G401 (cell line): ENCODE measurements at regions not wholly inside any gene's neighbourhood (a gene's known extent, or its start where the extent isn't known, plus 50 kb on each side); places are given as distances from the start of the nearest gene placed in this dataset.
"Not testable (repeated sequence)": the region's sequence is repeated elsewhere in the genome, so short reads cannot be mapped to it uniquely, and the experiment has no call there.

Experiments
- DNase-seq: peaks from one replicate; pipeline ENCODE4 v3.0.0-alpha.2; 2015; ENCODE audit warnings: low spot score
- in situ Hi-C: cut with HindIII; loops from 2 replicates; pipeline ENCODE4 v1.10.0; 2016; ENCODE audit warnings: low sequenced_read_pairs, mixed read lengths

DNA sequence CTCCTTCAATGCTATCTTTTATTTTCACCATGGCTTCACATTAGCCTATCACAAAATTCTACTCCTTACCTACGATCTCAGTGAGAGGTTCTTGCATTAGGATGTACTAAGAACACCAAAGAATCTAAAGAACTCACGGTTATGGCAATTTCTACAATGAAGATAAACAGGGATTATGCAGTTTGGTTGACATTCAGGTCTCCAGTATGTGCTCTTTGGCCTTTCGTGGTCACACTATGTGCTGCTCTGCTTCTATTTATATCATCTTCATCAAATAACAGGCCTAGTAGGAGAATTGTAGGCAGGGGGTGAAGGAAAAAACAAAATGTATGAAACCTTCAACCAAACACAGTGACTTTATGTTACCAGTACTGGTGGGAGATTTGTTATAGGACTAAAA lies 194.0 kb upstream of the SAMSN1 start:
- in situ Hi-C loops: no loop called here
- DNase-seq: no peak

GRCh38 chr21:14739590-14739989 lies 193.5 kb upstream of the SAMSN1 start:
- DNase-seq: no peak
- in situ Hi-C loops: no loop called here

GRCh38 chr21:14738576-14738975 lies 192.5 kb upstream of the SAMSN1 start:
- in situ Hi-C loops, DNase-seq: not testable (repeated sequence)

DNA sequence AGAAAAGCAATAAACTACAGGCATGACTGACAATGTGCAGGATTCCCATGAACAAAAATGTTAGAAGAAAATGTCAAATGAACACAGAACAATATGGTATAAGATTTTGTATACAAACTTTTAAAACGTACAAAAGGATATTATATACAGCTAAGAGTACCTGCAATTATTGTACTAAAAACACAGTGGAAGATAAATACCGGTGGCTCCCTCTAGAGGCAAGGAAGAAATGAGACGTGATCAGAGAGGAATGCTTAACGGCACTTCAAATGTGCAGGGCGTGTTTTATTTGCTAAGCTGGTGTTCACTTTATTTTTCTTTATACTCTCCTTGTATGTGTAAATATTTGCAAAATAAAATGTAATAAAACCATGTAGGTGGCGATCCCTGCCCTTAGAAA lies 191.8 kb upstream of the SAMSN1 start:
- in situ Hi-C loops: no loop called here
- DNase-seq: peak; percentile 14

DNA sequence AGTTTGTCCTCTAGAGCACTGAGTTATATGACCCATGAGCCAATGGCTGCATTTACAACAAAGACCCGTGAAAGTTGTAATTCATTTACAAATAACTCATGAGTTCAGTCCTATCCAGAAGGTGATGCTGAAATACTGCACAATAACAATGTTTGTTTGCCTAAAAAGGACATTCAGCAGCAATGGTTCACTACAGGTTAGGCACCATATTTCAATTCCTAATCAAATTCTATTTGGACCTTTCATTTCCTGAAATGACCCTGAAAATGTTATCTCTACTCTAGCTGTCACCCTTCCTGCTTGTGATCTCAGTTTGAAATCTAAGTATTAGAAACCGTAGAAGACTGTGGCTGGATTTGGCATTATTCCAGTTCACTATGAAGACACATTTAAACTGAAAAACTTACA lies 191.2 kb upstream of the SAMSN1 start:
- in situ Hi-C loops: no loop called here
- no peak for DNase-seq

GRCh38 chr21:14736672-14737071 lies 190.6 kb upstream of the SAMSN1 start:
- DNase-seq: no peak
- in situ Hi-C loops: no loop called here

- in situ Hi-C loops: no loop called here
- DNase-seq: no peak
Measured at GRCh38 chr21:14736162-14736561, 190.0 kb upstream of the SAMSN1 start.

- DNase-seq: no peak
- in situ Hi-C loops: no loop called here
Measured at GRCh38 chr21:14734833-14735232, 188.7 kb upstream of the SAMSN1 start.

DNA sequence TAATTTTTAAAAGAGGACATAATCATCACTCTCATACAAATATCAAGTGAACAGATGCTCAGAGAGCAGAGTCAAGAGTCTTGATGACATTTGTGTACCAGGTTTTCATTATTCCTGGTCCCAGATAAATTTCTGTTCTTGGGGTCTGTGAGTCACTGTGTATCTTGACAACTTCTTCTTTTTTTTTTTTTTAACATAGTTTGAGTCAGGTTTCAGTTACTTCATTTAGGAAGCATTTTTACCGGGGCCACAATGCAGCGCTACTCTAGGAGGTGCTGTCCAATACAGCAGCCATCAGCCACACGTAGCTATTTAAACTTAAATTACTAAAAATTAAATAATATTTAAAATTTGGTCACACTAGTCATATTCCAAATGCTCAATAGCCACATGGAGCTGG lies 188.1 kb upstream of the SAMSN1 start:
- in situ Hi-C loops: no loop called here
- DNase-seq: no peak

DNA sequence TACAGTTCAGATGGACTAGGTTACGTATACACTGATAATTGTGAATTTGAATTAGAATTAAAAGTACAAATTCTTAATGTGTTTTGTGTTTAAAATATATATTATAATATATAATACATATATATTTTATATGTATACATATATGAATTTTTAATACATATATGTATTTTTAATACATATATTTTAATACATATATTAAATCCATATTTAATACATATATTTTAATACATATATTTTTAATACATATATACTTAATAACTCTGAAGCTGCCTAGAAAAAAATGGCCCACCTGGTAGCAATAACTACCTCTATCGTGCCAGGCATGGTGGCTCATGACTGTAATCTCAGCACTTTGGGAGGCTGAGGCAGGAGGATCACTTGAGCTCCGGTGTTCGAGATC lies 179.1 kb upstream of the SAMSN1 start:
- in situ Hi-C loops: no loop called here
- DNase-seq: no peak

DNA sequence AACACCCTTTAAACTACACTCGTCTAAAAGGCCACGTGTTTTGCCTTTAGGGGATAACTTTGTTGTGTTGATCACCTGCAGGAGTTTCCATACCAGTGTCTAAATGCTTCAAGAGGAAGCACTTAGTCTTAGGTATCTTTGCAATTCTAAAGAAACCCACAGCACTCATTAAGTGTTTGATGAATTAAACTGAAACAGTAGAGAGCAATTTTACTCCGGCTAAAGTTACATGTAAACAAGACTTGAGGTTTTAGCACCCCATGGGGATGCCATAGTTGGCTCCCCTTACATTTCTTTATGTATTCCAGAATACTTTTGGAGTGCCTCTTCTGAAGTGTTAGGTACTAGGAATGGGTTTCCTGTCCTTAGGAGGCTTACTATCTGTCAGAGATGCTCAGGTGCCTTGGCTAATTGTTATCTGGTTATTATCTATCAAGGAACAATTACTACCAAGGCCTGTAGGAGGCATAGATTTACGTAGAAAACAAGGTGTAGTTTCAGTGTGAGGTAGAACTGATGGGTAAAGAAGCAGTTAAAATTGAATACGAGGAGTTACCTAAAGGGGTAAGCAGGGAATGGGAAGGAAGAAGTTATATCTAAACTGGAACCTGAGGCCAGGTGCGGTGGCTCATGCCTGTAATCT lies 176.8 kb upstream of the SAMSN1 start:
- DNase-seq: no peak
- in situ Hi-C loops: no loop called here

DNA sequence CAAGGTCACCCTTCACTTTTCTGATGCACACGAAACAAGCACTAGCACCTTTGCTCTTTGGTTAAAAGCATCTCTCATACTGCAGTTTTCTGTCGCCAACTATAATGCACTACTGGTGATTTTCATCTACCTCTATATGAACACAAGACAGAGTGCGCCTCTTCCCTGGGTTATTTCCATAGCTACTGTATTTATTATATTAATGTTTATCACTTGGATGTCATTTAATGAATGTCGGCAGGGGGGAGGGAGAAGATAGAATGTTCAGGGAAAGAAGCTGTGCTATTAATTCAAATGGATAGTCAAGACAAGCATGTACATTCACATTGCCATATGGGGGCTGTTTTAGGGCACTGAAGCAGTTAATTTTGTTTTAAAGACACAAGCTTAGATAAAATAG lies 174.1 kb upstream of the SAMSN1 start:
- no peak for DNase-seq
- in situ Hi-C loops: no loop called here

DNA sequence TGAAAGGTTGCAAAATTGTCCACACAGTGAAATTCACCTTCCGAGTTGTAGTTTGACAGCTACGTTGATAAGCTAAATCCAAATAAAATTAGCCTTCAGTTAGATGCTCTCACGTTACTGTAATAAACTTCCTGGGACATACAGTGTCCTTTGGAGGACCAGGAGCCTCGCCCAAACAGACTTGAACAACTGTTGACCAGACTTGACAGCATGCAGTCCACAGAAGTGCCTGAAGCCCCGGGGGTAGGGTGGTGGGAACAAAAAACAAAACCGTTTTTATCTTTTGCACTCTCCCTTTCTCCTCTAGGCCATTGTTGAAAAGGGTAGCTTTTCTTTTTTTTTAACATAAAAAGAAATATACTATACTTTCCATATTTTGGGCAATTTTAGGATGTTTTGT lies 172.8 kb upstream of the SAMSN1 start:
- in situ Hi-C loops: no loop called here
- no peak for DNase-seq

DNA sequence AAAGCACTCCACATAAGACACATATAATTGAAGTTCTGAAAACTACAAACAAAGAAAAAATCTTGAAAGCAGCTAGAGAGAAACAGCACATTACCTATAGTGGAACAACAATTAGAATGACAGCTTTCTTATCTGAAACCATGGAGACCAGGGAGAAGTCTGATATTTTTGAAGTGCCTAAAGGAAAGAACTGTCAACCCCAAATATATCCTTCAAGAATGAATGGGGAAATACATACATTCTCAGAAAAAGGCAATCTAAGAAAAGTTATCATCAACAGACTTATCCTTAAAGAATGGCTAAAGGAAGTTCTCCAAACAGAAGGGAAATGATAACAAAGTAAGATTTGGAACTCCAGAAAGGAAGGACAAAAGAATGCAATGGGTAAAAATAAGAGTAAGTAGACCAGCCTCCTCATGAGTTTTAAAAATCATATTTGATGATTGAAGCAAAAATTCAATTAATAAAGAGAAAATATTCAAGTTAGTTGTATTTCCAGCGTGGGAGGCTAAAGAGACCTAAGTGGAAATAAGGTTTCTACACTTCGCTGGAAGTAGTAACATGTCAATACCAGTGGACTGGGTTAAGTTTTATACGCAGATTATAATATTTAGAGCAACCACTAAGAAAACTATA lies 170.8 kb upstream of the SAMSN1 start:
- no peak for DNase-seq
- in situ Hi-C loops: no loop called here

DNA sequence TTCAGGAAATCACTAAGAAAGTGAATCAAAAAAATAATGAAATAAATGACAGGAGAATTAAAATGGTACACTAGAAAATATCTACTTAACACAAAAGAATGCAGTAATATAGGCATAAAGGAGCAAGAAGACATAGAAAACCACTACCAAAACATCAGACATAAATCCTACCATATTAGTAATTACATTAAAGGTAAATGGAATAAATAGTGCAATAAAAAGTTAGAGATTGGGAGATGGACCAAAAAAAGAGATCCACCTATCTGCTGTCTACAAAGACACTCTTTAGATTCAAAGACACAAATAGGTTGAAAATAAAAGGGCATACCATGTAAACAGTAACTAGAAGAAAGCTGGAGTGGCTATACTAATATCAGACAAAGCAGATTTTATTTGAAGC lies 167.0 kb upstream of the SAMSN1 start:
- DNase-seq: no peak
- in situ Hi-C loops: no loop called here

DNA sequence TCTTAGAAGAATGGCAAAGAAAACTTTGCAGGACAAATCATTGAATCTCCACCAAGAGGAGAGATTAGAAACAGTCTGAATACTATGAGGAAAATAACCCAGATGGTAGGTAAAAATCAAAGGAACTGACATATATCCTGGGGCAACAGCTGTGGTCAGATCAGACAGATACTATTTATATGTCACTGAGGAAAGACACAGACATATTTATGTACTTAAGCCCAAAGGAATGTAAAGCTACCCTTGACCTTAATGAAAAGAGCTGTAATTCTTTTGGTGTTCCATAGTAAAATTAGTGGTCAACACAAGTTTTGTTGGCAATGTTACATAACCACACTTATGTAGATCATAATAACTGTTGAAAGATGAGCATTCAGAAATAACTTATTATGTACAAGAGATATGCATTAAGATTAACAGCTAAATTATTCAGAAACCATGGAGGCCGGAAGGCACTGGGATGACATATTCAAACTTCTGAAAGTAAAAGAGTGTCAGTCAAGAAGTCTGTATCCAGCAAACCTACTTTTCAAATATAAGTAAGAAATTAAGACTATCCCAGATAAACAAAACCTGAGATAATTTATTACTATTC lies 166.1 kb upstream of the SAMSN1 start:
- no peak for DNase-seq
- in situ Hi-C loops: no loop called here

DNA sequence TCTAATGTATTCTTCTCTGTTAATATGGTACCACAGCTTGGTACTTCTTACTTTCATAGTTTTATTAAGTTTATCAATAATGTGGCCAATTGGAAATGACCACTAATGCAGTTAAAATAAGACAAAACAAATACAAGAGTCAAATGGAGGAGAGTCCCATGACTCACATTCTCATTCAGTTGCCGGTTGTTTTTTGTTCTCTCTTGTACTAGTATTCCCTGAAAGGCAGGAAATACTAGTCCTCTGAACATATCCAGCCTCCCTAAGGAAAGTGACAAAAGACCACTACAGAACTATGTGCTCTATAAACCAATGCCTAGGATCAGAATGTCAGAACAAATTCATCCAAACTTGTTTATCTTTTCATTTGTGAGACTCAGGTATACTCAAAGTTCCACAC lies 165.2 kb upstream of the SAMSN1 start:
- DNase-seq: no peak
- in situ Hi-C loops: no loop called here

DNA sequence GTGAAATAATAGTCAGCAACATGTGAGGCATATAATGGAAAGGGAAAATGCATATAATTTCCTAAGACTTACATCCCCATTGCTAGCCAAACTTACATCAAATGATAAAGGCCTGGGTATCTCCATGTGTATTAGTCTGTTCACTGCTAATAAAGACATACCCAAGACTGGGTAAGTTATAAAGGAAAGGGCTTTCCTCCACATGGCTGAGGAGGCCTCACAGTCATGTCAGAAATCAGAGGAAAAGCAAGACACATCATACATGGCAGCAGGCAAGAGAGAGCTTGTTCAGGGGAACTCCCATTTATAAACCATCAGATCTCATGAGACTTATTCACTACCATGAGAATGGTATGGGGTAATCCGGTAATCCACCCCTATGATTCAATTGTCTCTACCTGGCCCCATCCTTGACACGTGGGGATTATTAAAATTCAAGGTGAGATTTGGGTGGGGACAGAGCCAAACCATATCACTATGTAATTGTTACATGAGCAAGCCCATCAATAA lies 161.5 kb upstream of the SAMSN1 start:
- in situ Hi-C loops: no loop called here
- no peak for DNase-seq

- no peak for DNase-seq
- in situ Hi-C loops: no loop called here
Measured at GRCh38 chr21:14706712-14707510, 160.8 kb upstream of the SAMSN1 start.
